ENCODE measurements at regions not wholly inside any gene's neighbourhood (a gene's known extent, or its start where the extent isn't known, plus 50 kb on each side); places are given as distances from the start of the nearest gene placed in this dataset.

GRCh38 chr18:8984131-8984721 lies 118.3 kb upstream of the NDUFV2 start:
- in situ Hi-C loops (cut with HindIII; ENCODE audit: extremely low pct_ligation_motif_present, low pct_unique_long_range_greater_than_20kb): loop anchor here (5.0 kb wide), 2 partner anchors 102 to 327 kb away; no protein-coding TSS in a partner anchor
- Histone ChIP-seq H3K9me3 (ENCODE audit: low read length) (no peaks in the 10 kb centered on the region), H3K4me2 (ENCODE audit: low read depth, low read length) (no peak overlapping the region), H2AFZ (ENCODE audit: low read length) (no peak overlapping the region), H3K79me2 (ENCODE audit: insufficient read depth, low read length) (no peaks in the 10 kb centered on the region), H3K36me3 (replicated peaks in 1 of 2; ENCODE audit: control insufficient read depth in 1 of 2, insufficient read depth in 2 of 2, low read length in 2 of 2) (no peaks in the 10 kb centered on the region), H3K27ac (ENCODE audit: extremely low read length, insufficient read depth, low read length) (no peak overlapping the region), H3K4me1 (ENCODE audit: insufficient read depth, low read length) (peaks cover 34% of the 10 kb centered on the region), H3K9ac (ENCODE audit: insufficient read depth, low read depth, low read length) (no peak overlapping the region), H3K4me3 (replicated peaks in 1 of 3; ENCODE audit: insufficient read depth in 1 of 3, low read depth in 2 of 3, low read length in 3 of 3) (no peak overlapping the region), H4K20me1 (ENCODE audit: insufficient read depth, low read length) (no peaks in the 10 kb centered on the region), H3K27me3 (ENCODE audit: control insufficient read depth in 1 of 2, insufficient read depth in 2 of 2, low read length in 2 of 2) (peaks cover 0 to 13% of the 10 kb centered on the region in 2 experiments; a peak in 1 of 5 replicates)
- POLR2A ChIA-PET: no interaction called here
- WGBS (ENCODE audit: low lambda C conversion rate): 16% methylated on average over 4 of the region's 4 CpGs
- CTCF ChIA-PET (ENCODE audit: low intra/inter-chr PET ratio, low total read pairs): interaction anchor here (0.6 kb wide), 1 partner anchor 184 kb away, joined by 4 read pairs; no protein-coding TSS in a partner anchor
- DNase-seq (ENCODE audit: low spot score) (no peak), FAIRE-seq (no peak), ATAC-seq (no peak)
- BruUV-seq (replicated peaks): no TSS peak
- intact Hi-C loops (cut with micrococcal nuclease; ENCODE audit: unreplicated experiment): loop anchor here (5.0 kb wide), 1 partner anchor 62 kb away; no protein-coding TSS in a partner anchor
- TF ChIP-seq EHMT2 (IDR thresholded peaks at IDR 0.05; ENCODE audit: borderline replicate concordance, low read depth, low read length) (no peak), REST (IDR thresholded peaks at IDR 0.05; ENCODE audit: borderline replicate concordance in 1 of 2, low read depth in 1 of 2, low read length in 2 of 2) (no peak), CBFB (CRISPR knock-in tag; IDR thresholded peaks at IDR 0.05) (no peak), SP5 (CRISPR knock-in tag; IDR thresholded peaks at IDR 0.05; ENCODE audit: borderline replicate concordance, low read depth) (no peak), ESRRA (CRISPR knock-in tag; IDR thresholded peaks at IDR 0.05; ENCODE audit: low read depth) (no peak), ZNF547 (CRISPR knock-in tag; IDR thresholded peaks at IDR 0.05) (no peak), MAFK (conservative IDR thresholded peaks at IDR 0.05 in 1 of 2, IDR thresholded peaks at IDR 0.05 in 1 of 2; ENCODE audit: low read length in 2 of 2) (no peak), AFF4 (CRISPR knock-in tag; IDR thresholded peaks at IDR 0.05) (no peak), BCL3 (CRISPR knock-in tag; IDR thresholded peaks at IDR 0.05) (no peak), FOXP4 (CRISPR knock-in tag; IDR thresholded peaks at IDR 0.05) (no peak), TFDP2 (CRISPR knock-in tag; IDR thresholded peaks at IDR 0.05) (no peak)
